ENCODE measurements at regions not wholly inside any gene's neighbourhood (a gene's known extent, or its start where the extent isn't known, plus 50 kb on each side); places are given as distances from the start of the nearest gene placed in this dataset.

DNA sequence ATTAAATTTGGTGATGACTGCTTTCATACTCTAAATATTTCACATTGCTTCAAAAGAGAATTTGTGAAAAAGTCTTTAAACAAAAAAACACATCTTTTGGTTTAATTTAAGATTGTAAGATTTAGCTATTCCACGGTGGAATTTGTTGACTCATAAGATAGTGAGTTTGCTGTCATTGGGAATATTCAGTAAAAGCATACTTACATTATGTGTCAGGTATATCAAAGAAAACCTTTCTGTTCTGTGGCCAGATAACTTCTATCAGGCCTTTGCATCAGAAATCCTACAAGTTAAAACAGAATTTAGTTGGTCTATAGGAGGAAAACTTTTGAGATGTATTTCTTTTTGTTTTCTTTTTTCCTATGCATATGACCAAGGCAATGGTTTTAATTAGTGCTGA, 148.8 kb upstream of the E2F7 start:
- no peak overlapping the region for H4K91ac ChIP-seq (ENCODE audit: insufficient read depth, low read depth, low read length)
- H3K4me2 ChIP-seq (ENCODE audit: low read depth, low read length), result no peak overlapping the region
- no TSS peak for BruUV-seq (replicated peaks)
- no peak overlapping the region for H4K8ac ChIP-seq (ENCODE audit: low read depth in 2 of 2, low read length in 2 of 2)
- no peak overlapping the region for H3K18ac ChIP-seq (ENCODE audit: low read depth, low read length)
- intact Hi-C loops (cut with micrococcal nuclease), result no loop called here
- peak; percentile 70 for DNase-seq
- H3K9me3 ChIP-seq (ENCODE audit: control insufficient read depth, insufficient read depth, low read length), result no peaks in the 10 kb centered on the region
- no CpG with 5 or more reads among the region's 1 CpG for WGBS, 2 experiments (ENCODE audit: extremely low coverage in 2 of 2, insufficient read length in 1 of 2)
- no peak overlapping the region for H3K4ac ChIP-seq (ENCODE audit: low read depth, low read length)
- no peak overlapping the region for H3K23ac ChIP-seq (ENCODE audit: low read depth, low read length)
- no peak overlapping the region for H2BK15ac ChIP-seq (ENCODE audit: low read depth, low read length)
- no peak overlapping the region for H3K27ac ChIP-seq (ENCODE audit: insufficient read depth, low read length)
- H3K9me1 ChIP-seq (ENCODE audit: insufficient read depth, low read length), result no peaks in the 10 kb centered on the region
- H3K9ac ChIP-seq (ENCODE audit: low read depth, low read length), result no peak overlapping the region
- TF ChIP-seq, protein P1, sequence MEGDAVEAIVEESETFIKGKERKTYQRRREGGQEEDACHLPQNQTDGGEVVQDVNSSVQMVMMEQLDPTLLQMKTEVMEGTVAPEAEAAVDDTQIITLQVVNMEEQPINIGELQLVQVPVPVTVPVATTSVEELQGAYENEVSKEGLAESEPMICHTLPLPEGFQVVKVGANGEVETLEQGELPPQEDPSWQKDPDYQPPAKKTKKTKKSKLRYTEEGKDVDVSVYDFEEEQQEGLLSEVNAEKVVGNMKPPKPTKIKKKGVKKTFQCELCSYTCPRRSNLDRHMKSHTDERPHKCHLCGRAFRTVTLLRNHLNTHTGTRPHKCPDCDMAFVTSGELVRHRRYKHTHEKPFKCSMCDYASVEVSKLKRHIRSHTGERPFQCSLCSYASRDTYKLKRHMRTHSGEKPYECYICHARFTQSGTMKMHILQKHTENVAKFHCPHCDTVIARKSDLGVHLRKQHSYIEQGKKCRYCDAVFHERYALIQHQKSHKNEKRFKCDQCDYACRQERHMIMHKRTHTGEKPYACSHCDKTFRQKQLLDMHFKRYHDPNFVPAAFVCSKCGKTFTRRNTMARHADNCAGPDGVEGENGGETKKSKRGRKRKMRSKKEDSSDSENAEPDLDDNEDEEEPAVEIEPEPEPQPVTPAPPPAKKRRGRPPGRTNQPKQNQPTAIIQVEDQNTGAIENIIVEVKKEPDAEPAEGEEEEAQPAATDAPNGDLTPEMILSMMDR (conservative IDR thresholded peaks at IDR 0.05; ENCODE audit: low read depth, low read length), result no peak
- TF ChIP-seq CHD1 (IDR thresholded peaks at IDR 0.05; ENCODE audit: low read depth, low read length), result no peak
- TF ChIP-seq, protein P2, sequence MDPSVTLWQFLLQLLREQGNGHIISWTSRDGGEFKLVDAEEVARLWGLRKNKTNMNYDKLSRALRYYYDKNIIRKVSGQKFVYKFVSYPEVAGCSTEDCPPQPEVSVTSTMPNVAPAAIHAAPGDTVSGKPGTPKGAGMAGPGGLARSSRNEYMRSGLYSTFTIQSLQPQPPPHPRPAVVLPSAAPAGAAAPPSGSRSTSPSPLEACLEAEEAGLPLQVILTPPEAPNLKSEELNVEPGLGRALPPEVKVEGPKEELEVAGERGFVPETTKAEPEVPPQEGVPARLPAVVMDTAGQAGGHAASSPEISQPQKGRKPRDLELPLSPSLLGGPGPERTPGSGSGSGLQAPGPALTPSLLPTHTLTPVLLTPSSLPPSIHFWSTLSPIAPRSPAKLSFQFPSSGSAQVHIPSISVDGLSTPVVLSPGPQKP (IDR thresholded peaks at IDR 0.05; ENCODE audit: borderline replicate concordance, low read depth, low read length), result no peak
- TF ChIP-seq MAFK (IDR thresholded peaks at IDR 0.05; ENCODE audit: low read depth, low read length), result 0 out of 2 replicates have a peak, but pooled peaks have one; percentile 4
- in situ Hi-C loops (cut with MboI; ENCODE audit: low sequenced_read_pairs), result no loop called here
- no peak overlapping the region for H3K14ac ChIP-seq (replicated peaks; ENCODE audit: low read depth, low read length)
- H3K79me1 ChIP-seq (ENCODE audit: low read depth in 1 of 2, low read length in 2 of 2), result no peaks in the 10 kb centered on the region
- CTCF ChIA-PET, result no interaction called here
- no peaks in the 10 kb centered on the region for H4K20me1 ChIP-seq (ENCODE audit: insufficient read depth, low read length)
- H3K4me3 ChIP-seq (ENCODE audit: insufficient read depth, low read depth, low read length), result no peak overlapping the region
- POLR2A ChIA-PET (ENCODE audit: unreplicated experiment), result interaction anchor here (0.5 kb wide), 1 partner anchor 365 kb away, joined by 5 read pairs; no protein-coding TSS in a partner anchor
- no peak overlapping the region for H2AK9ac ChIP-seq (replicated peaks; ENCODE audit: low read depth, low read length, poor library complexity)
- dilution Hi-C loops (cut with HindIII; ENCODE audit: low sequenced_read_pairs, unreplicated experiment), result no loop called here
- H2BK20ac ChIP-seq (ENCODE audit: low read depth, low read length), result 0 out of 2 replicates have a peak overlapping the region, but pooled peaks have one; percentile 23
- H3K56ac ChIP-seq (ENCODE audit: extremely low read depth, insufficient read depth, low read length), result no peak overlapping the region
- no peak overlapping the region for H4K5ac ChIP-seq (ENCODE audit: low read depth, low read length)
- H3K36me3 ChIP-seq (ENCODE audit: control insufficient read depth, insufficient read depth, low read length), result no peaks in the 10 kb centered on the region
- H3K4me1 ChIP-seq (ENCODE audit: control insufficient read depth, insufficient read depth, low read length), result no peaks in the 10 kb centered on the region; the same call in 1 of the 2 replicates
- H2AFZ ChIP-seq (replicated peaks; ENCODE audit: low read length, poor library complexity), result no peak overlapping the region
- H2BK5ac ChIP-seq (ENCODE audit: low read depth, low read length, poor library complexity, severe bottlenecking), result no peak overlapping the region
- peak overlapping the region; percentile 27; the same call in 1 of the 2 replicates for H2BK120ac ChIP-seq (ENCODE audit: low read depth, low read length)
- peak; percentile 81 for ATAC-seq (ENCODE audit: low read depth)
- H3K27me3 ChIP-seq (ENCODE audit: control insufficient read depth, insufficient read depth, low read length), result no peaks in the 10 kb centered on the region
- no peak overlapping the region for H2AK5ac ChIP-seq (ENCODE audit: low read depth, low read length)

Data from IMR-90 (cell line).